ENCODE measurements at regions not wholly inside any gene's neighbourhood (a gene's known extent, or its start where the extent isn't known, plus 50 kb on each side); places are given as distances from the start of the nearest gene placed in this dataset.

- DNase-seq (ENCODE audit: low read depth), result no peak
- no peak overlapping the region for H3K4me3 ChIP-seq (ENCODE audit: low read depth, low read length)
- in situ Hi-C loops (cut with HindIII; ENCODE audit: low sequenced_read_pairs), result no loop called here
- no peak for TF ChIP-seq CTCF (IDR thresholded peaks at IDR 0.05; ENCODE audit: low read depth, low read length, missing control alignments)
Measured at GRCh38 chr5:104733063-104733669, 1170.6 kb upstream of the NUDT12 start.

GRCh38 chr5:104731331-104731730 is 1168.7 kb upstream of the NUDT12 start:
- in situ Hi-C loops (cut with HindIII; ENCODE audit: low sequenced_read_pairs), result no loop called here
- no peak overlapping the region for H3K4me3 ChIP-seq (ENCODE audit: low read depth, low read length)
- no peak for DNase-seq (ENCODE audit: low read depth)
- TF ChIP-seq CTCF (IDR thresholded peaks at IDR 0.05; ENCODE audit: low read depth, low read length, missing control alignments), result no peak

GRCh38 chr5:104708027-104708426 is 1145.4 kb upstream of the NUDT12 start:
- TF ChIP-seq CTCF (IDR thresholded peaks at IDR 0.05; ENCODE audit: low read depth, low read length, missing control alignments), result no peak
- in situ Hi-C loops (cut with HindIII; ENCODE audit: low sequenced_read_pairs), result no loop called here
- no peak for DNase-seq (ENCODE audit: low read depth)
- H3K4me3 ChIP-seq (ENCODE audit: low read depth, low read length), result no peak overlapping the region

GRCh38 chr5:104706600-104706999 is 1144.0 kb upstream of the NUDT12 start:
- in situ Hi-C loops (cut with HindIII; ENCODE audit: low sequenced_read_pairs), result no loop called here
- TF ChIP-seq CTCF (IDR thresholded peaks at IDR 0.05; ENCODE audit: low read depth, low read length, missing control alignments), result no peak
- H3K4me3 ChIP-seq (ENCODE audit: low read depth, low read length), result no peak overlapping the region

GRCh38 chr5:104702212-104702611 is 1139.6 kb upstream of the NUDT12 start:
- in situ Hi-C loops (cut with HindIII; ENCODE audit: low sequenced_read_pairs), result no loop called here
- no peak overlapping the region for H3K4me3 ChIP-seq (ENCODE audit: low read depth, low read length)
- no peak for DNase-seq (ENCODE audit: low read depth)
- TF ChIP-seq CTCF (IDR thresholded peaks at IDR 0.05; ENCODE audit: low read depth, low read length, missing control alignments), result no peak

More at GRCh38 chr5:104706600-104706999, 1144.0 kb upstream of the NUDT12 start:
- DNase-seq (ENCODE audit: low read depth), result no peak

GRCh38 chr5:104699438-104699837 is 1136.8 kb upstream of the NUDT12 start:
- in situ Hi-C loops (cut with HindIII; ENCODE audit: low sequenced_read_pairs), result no loop called here

More at GRCh38 chr5:104699438-104699837, 1136.8 kb upstream of the NUDT12 start:
- DNase-seq (ENCODE audit: low read depth), result no peak
- no peak overlapping the region for H3K4me3 ChIP-seq (ENCODE audit: low read depth, low read length)
- TF ChIP-seq CTCF (IDR thresholded peaks at IDR 0.05; ENCODE audit: low read depth, low read length, missing control alignments), result no peak
